H9 (cell line): ENCODE measurements at regions not wholly inside any gene's neighbourhood (a gene's known extent, or its start where the extent isn't known, plus 50 kb on each side); places are given as distances from the start of the nearest gene placed in this dataset.

Experiments used
- DNase-seq: peaks from one replicate; pipeline ENCODE4 v3.0.0-alpha.2; 2017
- H2AFZ ChIP-seq: one replicate; pipeline ENCODE4 v1.6.1; 2013; ENCODE audit warnings: mild to moderate bottlenecking, low read length, control low read depth, moderate library complexity
- H2AK5ac ChIP-seq: 2 replicates; pipeline ENCODE4 v1.6.1; 2013; ENCODE audit warnings: low read length, control low read depth, mixed read lengths; ENCODE audit not compliant: insufficient read length
- H2BK120ac ChIP-seq: one replicate; pipeline ENCODE4 v1.6.1; 2013; ENCODE audit warnings: low read depth, mild to moderate bottlenecking, low read length, control low read depth, inconsistent platforms; ENCODE audit not compliant: poor library complexity, severe bottlenecking
- H2BK12ac ChIP-seq: 2 replicates; pipeline ENCODE4 v1.6.1; 2013; ENCODE audit warnings: low read length, control low read depth, mixed read lengths, low read depth; ENCODE audit not compliant: insufficient read length
- H2BK15ac ChIP-seq: 2 replicates; pipeline ENCODE4 v1.6.1; 2013; ENCODE audit warnings: low read depth, low read length, control low read depth
- H2BK20ac ChIP-seq: one replicate; pipeline ENCODE4 v1.6.1; 2013; ENCODE audit warnings: low read depth, mild to moderate bottlenecking, low read length, control low read depth, inconsistent platforms; ENCODE audit not compliant: poor library complexity, severe bottlenecking
- H2BK5ac ChIP-seq: 2 replicates; pipeline ENCODE4 v1.6.1; 2013; ENCODE audit warnings: low read length, control low read depth, mixed read lengths; ENCODE audit not compliant: insufficient read length
- H3K14ac ChIP-seq: 2 replicates; pipeline ENCODE4 v1.6.1; 2013; ENCODE audit warnings: low read length, control low read depth; ENCODE audit not compliant: insufficient read depth
- H3K18ac ChIP-seq: 2 replicates; pipeline ENCODE4 v1.6.1; 2013; ENCODE audit warnings: low read depth, mild to moderate bottlenecking, mixed read lengths, low read length, control low read depth; ENCODE audit not compliant: insufficient read length
- H3K23ac ChIP-seq: 2 replicates; pipeline ENCODE4 v1.6.1; 2013; ENCODE audit warnings: low read length, control low read depth, mixed read lengths, low read depth; ENCODE audit not compliant: insufficient read length
- H3K23me2 ChIP-seq: 2 replicates; pipeline ENCODE4 v1.6.1; 2013; ENCODE audit warnings: low read depth, mild to moderate bottlenecking, mixed read lengths, low read length, control low read depth; ENCODE audit not compliant: insufficient read length, poor library complexity, severe bottlenecking
- H3K27ac ChIP-seq: 2 replicates; pipeline ENCODE4 v1.5.1; 2013; ENCODE audit warnings: low read length, control low read depth, mixed read lengths, low read depth; ENCODE audit not compliant: insufficient read length
- H3K27me3 ChIP-seq: 2 replicates; pipeline ENCODE4 v1.6.1; 2013; ENCODE audit warnings: low read length, control low read depth, inconsistent platforms; ENCODE audit not compliant: insufficient read depth
- H3K4ac ChIP-seq: 2 replicates; pipeline ENCODE4 v1.6.1; 2013; ENCODE audit warnings: low read depth, mild to moderate bottlenecking, control low read depth, inconsistent platforms, low read length, moderate library complexity
- H3K4me1 ChIP-seq: 2 replicates; pipeline ENCODE4 v1.6.1; 2013; ENCODE audit warnings: low read length, control low read depth, inconsistent platforms; ENCODE audit not compliant: insufficient read depth
- H3K4me2 ChIP-seq: 2 replicates; pipeline ENCODE4 v1.6.1; 2013; ENCODE audit warnings: low read length, control low read depth, mixed read lengths; ENCODE audit not compliant: insufficient read length, insufficient read depth
- H3K56ac ChIP-seq: 2 replicates; pipeline ENCODE4 v1.6.1; 2013; ENCODE audit warnings: low read depth, mild to moderate bottlenecking, mixed read lengths, low read length, control low read depth; ENCODE audit not compliant: insufficient read length
- H3K79me1 ChIP-seq: 2 replicates; pipeline ENCODE4 v1.6.1; 2013; ENCODE audit warnings: low read depth, mild to moderate bottlenecking, moderate library complexity, low read length, control low read depth, inconsistent platforms; ENCODE audit not compliant: insufficient read depth, poor library complexity, severe bottlenecking
- H3K79me2 ChIP-seq: 2 replicates; pipeline ENCODE4 v1.6.1; 2013; ENCODE audit warnings: low read length, control low read depth, inconsistent platforms; ENCODE audit not compliant: insufficient read depth
- H3K9ac ChIP-seq: 2 replicates; pipeline ENCODE4 v1.6.1; 2013; ENCODE audit warnings: low read length, control low read depth, mixed read lengths; ENCODE audit not compliant: insufficient read length; ENCODE audit errors: extremely low read depth
- H3K9me3 ChIP-seq: one replicate; pipeline ENCODE4 v1.6.1; 2013; ENCODE audit warnings: low read depth, low read length, inconsistent platforms; ENCODE audit not compliant: control insufficient read depth
- H3T11ph ChIP-seq: one replicate; pipeline ENCODE4 v1.6.1; 2013; ENCODE audit warnings: mild to moderate bottlenecking, low read length, control low read depth, inconsistent platforms
- H4K20me1 ChIP-seq: one replicate; pipeline ENCODE4 v1.6.1; 2013; ENCODE audit not compliant: control insufficient read depth, insufficient read length, insufficient read depth
- H4K5ac ChIP-seq: 2 replicates; pipeline ENCODE4 v1.6.1; 2013; ENCODE audit warnings: low read depth, mild to moderate bottlenecking, mixed read lengths, low read length, control low read depth; ENCODE audit not compliant: insufficient read length
- H4K8ac ChIP-seq: replicated peaks from 2 replicates; pipeline ENCODE4 v1.6.1; 2013; ENCODE audit warnings: low read length, control low read depth, mixed read lengths, low read depth; ENCODE audit not compliant: insufficient read length
- H4K91ac ChIP-seq: 2 replicates; pipeline ENCODE4 v1.6.1; 2013; ENCODE audit warnings: low read depth, mild to moderate bottlenecking, moderate library complexity, mixed read lengths, low read length, control low read depth; ENCODE audit not compliant: insufficient read length
- H3K27ac Mint-ChIP-seq, 3 experiments: 2 replicates in 2 of 3; 3 replicates in 1 of 3; pipeline ENCODE4 v1.8.0; 2020 to 2021; ENCODE audit warnings: mixed read lengths in 3 of 3, mild to moderate bottlenecking in 1 of 3, moderate library complexity in 1 of 3
- H3K27me3 Mint-ChIP-seq: 2 replicates; pipeline ENCODE4 v1.8.0; 2021; ENCODE audit warnings: low read depth, mild to moderate bottlenecking, moderate library complexity, mixed read lengths
- H3K36me3 Mint-ChIP-seq, 3 experiments: 2 replicates in 2 of 3; 3 replicates in 1 of 3; pipeline ENCODE4 v1.8.0; 2020 to 2021; ENCODE audit warnings: low read depth in 3 of 3, mixed read lengths in 3 of 3; ENCODE audit not compliant: insufficient read depth in 1 of 3
- H3K4me1 Mint-ChIP-seq, 2 experiments: 2 replicates each; pipeline ENCODE4 v1.8.0; 2020; ENCODE audit warnings: mixed read lengths in 2 of 2
- H3K4me3 Mint-ChIP-seq, 2 experiments: 2 replicates in 1 of 2; 3 replicates in 1 of 2; pipeline ENCODE4 v1.8.0; 2020 to 2021; ENCODE audit warnings: mild to moderate bottlenecking in 2 of 2, mixed read lengths in 2 of 2, moderate library complexity in 1 of 2
- H3K9me3 Mint-ChIP-seq, 2 experiments: 2 replicates in 1 of 2; 3 replicates in 1 of 2; pipeline ENCODE4 v1.8.0; 2020; ENCODE audit warnings: mild to moderate bottlenecking in 2 of 2, mixed read lengths in 2 of 2, moderate library complexity in 1 of 2
- CTCF ChIP-seq: fragments of 200-600 bp; sonication (generic); conservative IDR thresholded peaks from 3 replicates; pipeline ENCODE4 v1.8.0; 2021; ENCODE audit warnings: antibody characterized with exemption, mild to moderate bottlenecking
- WGBS: extraction: QIAGEN DNeasy Blood & Tissue Kit; methylation state at CpG from one replicate; pipeline ENCODE4 v1.1.7; 2013; ENCODE audit warnings: missing lambda C conversion rate, low lambda C conversion rate, mixed read lengths; ENCODE audit not compliant: insufficient read length; ENCODE audit errors: extremely low coverage; 5-methylcytosine and 5-hydroxymethylcytosine counted together

DNA sequence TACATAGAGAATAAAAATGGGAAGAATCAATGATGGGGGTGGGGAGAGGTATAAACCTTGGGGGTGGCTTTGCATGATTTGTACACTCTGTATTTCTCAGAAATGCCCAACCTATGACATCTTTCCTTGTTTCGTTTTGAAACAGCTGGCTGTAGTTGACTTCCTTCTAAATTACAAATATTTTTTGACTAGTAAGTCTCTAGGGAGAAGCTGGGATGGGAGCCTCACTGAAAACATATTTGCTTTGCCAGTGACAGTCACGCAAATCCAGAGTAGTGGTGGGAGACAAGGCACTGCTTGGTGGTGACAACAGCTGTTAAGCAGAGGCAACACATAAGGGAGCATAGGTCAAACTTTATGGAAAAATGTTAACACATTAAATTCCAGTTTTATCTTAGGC is 440.5 kb downstream of the SEMA3D start:
- H3K27ac ChIP-seq, result no peak overlapping the region
- DNase-seq, result no peak
- no peak overlapping the region for H3K9ac ChIP-seq
- H3K79me1 ChIP-seq, result no peaks in the 10 kb centered on the region
- H2BK5ac ChIP-seq, result no peak overlapping the region
- H4K91ac ChIP-seq, result no peak overlapping the region
- no peak overlapping the region for H3K4me3 Mint-ChIP-seq
- TF ChIP-seq CTCF, result no peak
- no peak overlapping the region for H2BK12ac ChIP-seq
- no peak overlapping the region for H3K14ac ChIP-seq
- no peak overlapping the region for H3K27ac Mint-ChIP-seq
- H3K27me3 ChIP-seq, result no peaks in the 10 kb centered on the region
- no peak overlapping the region for H2AK5ac ChIP-seq
- H4K5ac ChIP-seq, result no peak overlapping the region
- no peaks in the 10 kb centered on the region for H3K79me2 ChIP-seq
- no peaks in the 10 kb centered on the region for H4K20me1 ChIP-seq
- no peaks in the 10 kb centered on the region for H3K27me3 Mint-ChIP-seq
- no peaks in the 10 kb centered on the region for H3K4me1 ChIP-seq
- H2BK20ac ChIP-seq, result no peak overlapping the region
- H3K56ac ChIP-seq, result no peak overlapping the region
- H3T11ph ChIP-seq, result no peak overlapping the region
- H3K23me2 ChIP-seq, result no peaks in the 10 kb centered on the region
- no CpG with 5 or more reads among the region's 2 CpGs for WGBS
- no peaks in the 10 kb centered on the region for H3K4me1 Mint-ChIP-seq
- no peaks in the 10 kb centered on the region for H3K9me3 Mint-ChIP-seq
- H2AFZ ChIP-seq, result no peak overlapping the region
- H3K36me3 Mint-ChIP-seq, result no peaks in the 10 kb centered on the region; a peak in 1 of 7 replicates
- no peak overlapping the region for H2BK120ac ChIP-seq
- no peak overlapping the region for H3K4me2 ChIP-seq
- no peak overlapping the region for H2BK15ac ChIP-seq
- no peak overlapping the region for H3K18ac ChIP-seq
- H3K4ac ChIP-seq, result no peak overlapping the region
- H3K9me3 ChIP-seq, result no peaks in the 10 kb centered on the region
- H3K23ac ChIP-seq, result no peak overlapping the region
- no peak overlapping the region for H4K8ac ChIP-seq
